H1 (cell line): ENCODE measurements at regions not wholly inside any gene's neighbourhood (a gene's known extent, or its start where the extent isn't known, plus 50 kb on each side); places are given as distances from the start of the nearest gene placed in this dataset.

Source experiments
- GTF2F1 ChIP-seq: IDR thresholded peaks from 2 replicates; pipeline ENCODE4 v1.6.1; 2012; ENCODE audit warnings: low read depth, low read length, improper control_type of control experiment, borderline replicate concordance
- USF2 ChIP-seq: IDR thresholded peaks from 2 replicates; pipeline ENCODE4 v1.6.1; 2011; ENCODE audit warnings: low read length, improper control_type of control experiment
- TF ChIP-seq, protein P1 (sequence below), 3 experiments: IDR thresholded peaks; 1 replicate in 2 of 3; 2 replicates in 1 of 3; pipeline versions ENCODE4 v1.5.1 to v1.6.1; 2011; ENCODE audit warnings: low read length in 3 of 3, mild to moderate bottlenecking in 3 of 3, inconsistent platforms in 2 of 3, low read depth in 1 of 3, moderate library complexity in 1 of 3; ENCODE audit not compliant: insufficient read depth in 1 of 3; ENCODE audit errors: control extremely low read depth in 1 of 3

DNA sequence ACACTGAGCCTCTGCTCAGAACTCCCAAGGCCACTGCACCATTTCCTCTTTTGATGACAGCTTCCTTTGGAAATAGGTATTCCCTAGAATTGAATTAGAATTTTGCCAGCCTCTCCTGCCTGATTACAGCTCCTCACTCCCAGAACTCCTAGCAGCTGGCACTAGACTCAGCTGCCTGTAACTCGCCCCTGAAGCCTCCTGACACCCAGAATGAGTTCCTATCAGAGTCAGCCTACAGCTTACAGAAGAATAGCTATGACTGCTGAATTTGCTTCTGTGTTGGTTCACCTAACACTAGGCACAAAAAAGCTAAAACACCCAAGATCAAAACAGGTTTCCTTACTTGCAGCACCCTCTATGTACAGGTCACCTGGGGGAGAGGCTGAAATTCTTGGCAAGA is 108.2 kb upstream of the PTPRM start:
- TF ChIP-seq, protein P1, sequence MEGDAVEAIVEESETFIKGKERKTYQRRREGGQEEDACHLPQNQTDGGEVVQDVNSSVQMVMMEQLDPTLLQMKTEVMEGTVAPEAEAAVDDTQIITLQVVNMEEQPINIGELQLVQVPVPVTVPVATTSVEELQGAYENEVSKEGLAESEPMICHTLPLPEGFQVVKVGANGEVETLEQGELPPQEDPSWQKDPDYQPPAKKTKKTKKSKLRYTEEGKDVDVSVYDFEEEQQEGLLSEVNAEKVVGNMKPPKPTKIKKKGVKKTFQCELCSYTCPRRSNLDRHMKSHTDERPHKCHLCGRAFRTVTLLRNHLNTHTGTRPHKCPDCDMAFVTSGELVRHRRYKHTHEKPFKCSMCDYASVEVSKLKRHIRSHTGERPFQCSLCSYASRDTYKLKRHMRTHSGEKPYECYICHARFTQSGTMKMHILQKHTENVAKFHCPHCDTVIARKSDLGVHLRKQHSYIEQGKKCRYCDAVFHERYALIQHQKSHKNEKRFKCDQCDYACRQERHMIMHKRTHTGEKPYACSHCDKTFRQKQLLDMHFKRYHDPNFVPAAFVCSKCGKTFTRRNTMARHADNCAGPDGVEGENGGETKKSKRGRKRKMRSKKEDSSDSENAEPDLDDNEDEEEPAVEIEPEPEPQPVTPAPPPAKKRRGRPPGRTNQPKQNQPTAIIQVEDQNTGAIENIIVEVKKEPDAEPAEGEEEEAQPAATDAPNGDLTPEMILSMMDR (IDR thresholded peaks at IDR 0.05; ENCODE audit: control extremely low read depth in 1 of 3, insufficient read depth in 1 of 3, low read depth in 1 of 3, low read length in 3 of 3) = no peak
- no peak for TF ChIP-seq GTF2F1
- TF ChIP-seq USF2 = no peak
